GM23248 (cell line): ENCODE measurements at regions not wholly inside any gene's neighbourhood (a gene's known extent, or its start where the extent isn't known, plus 50 kb on each side); places are given as distances from the start of the nearest gene placed in this dataset.

Source experiments
- DNase-seq: peaks from one replicate; pipeline ENCODE4 v3.0.0-alpha.2; 2015
- H2AFZ ChIP-seq: fragments of 200-600 bp; sonication (generic); 2 replicates; pipeline ENCODE4 v1.6.1; 2016; ENCODE audit warnings: antibody characterized with exemption
- H3F3A ChIP-seq: fragments of 200-600 bp; sonication (generic); 2 replicates; pipeline ENCODE4 v1.6.1; 2016; ENCODE audit warnings: mild to moderate bottlenecking, antibody characterized with exemption, mixed run types; ENCODE audit not compliant: insufficient read depth
- H3K27ac ChIP-seq: fragments of 200-600 bp; sonication (generic); 2 replicates; pipeline ENCODE4 v1.5.1; 2016; ENCODE audit warnings: mild to moderate bottlenecking
- H3K27me3 ChIP-seq: fragments of 200-600 bp; sonication (generic); replicated peaks from 2 replicates; pipeline ENCODE4 v1.6.1; 2016; ENCODE audit warnings: mild to moderate bottlenecking; ENCODE audit not compliant: insufficient read depth
- H3K36me3 ChIP-seq: fragments of 200-600 bp; sonication (generic); 2 replicates; pipeline ENCODE4 v1.6.1; 2016; ENCODE audit warnings: low read depth, mild to moderate bottlenecking
- H3K4me1 ChIP-seq: fragments of 200-600 bp; sonication (generic); 2 replicates; pipeline ENCODE4 v1.6.1; 2016; ENCODE audit warnings: mild to moderate bottlenecking; ENCODE audit not compliant: insufficient read depth
- H3K4me2 ChIP-seq: fragments of 200-600 bp; sonication (generic); one replicate; pipeline ENCODE4 v1.6.1; 2016; ENCODE audit warnings: mild to moderate bottlenecking; ENCODE audit not compliant: unreplicated experiment
- H3K4me3 ChIP-seq: fragments of 200-600 bp; sonication (generic); 2 replicates; pipeline ENCODE4 v1.5.1; 2016; ENCODE audit warnings: mild to moderate bottlenecking
- H3K79me2 ChIP-seq: fragments of 200-600 bp; sonication (generic); 2 replicates; pipeline ENCODE4 v1.6.1; 2016; ENCODE audit warnings: mild to moderate bottlenecking; ENCODE audit not compliant: insufficient read depth
- H3K9ac ChIP-seq: fragments of 200-600 bp; sonication (generic); 2 replicates; pipeline ENCODE4 v1.6.1; 2016; ENCODE audit warnings: mild to moderate bottlenecking
- H3K9me2 ChIP-seq: fragments of 200-600 bp; sonication (generic); 2 replicates; pipeline ENCODE4 v1.6.1; 2016; ENCODE audit warnings: mixed run types, mild to moderate bottlenecking, moderate library complexity; ENCODE audit not compliant: insufficient read depth
- H3K9me3 ChIP-seq: fragments of 200-600 bp; sonication (generic); one replicate; pipeline ENCODE4 v1.6.1; 2017; ENCODE audit warnings: low read depth
- H4K20me1 ChIP-seq: fragments of 200-600 bp; sonication (generic); 2 replicates; pipeline ENCODE4 v1.6.0; 2016; ENCODE audit not compliant: insufficient read depth
- EZH2 ChIP-seq: fragments of 200-600 bp; sonication (generic); IDR thresholded peaks from 2 replicates; pipeline ENCODE4 v1.6.1; 2018; ENCODE audit warnings: antibody characterized with exemption, mild to moderate bottlenecking; ENCODE audit not compliant: insufficient read depth, poor library complexity, severe bottlenecking
- EZH2phosphoT487 ChIP-seq: fragments of 200-600 bp; sonication (generic); IDR thresholded peaks from 2 replicates; pipeline ENCODE4 v1.6.1; 2018; ENCODE audit warnings: antibody characterized with exemption, moderate library complexity, mild to moderate bottlenecking, low read depth; ENCODE audit not compliant: insufficient read depth
- WGBS, 2 experiments: methylation state at CpG; one replicate each; pipeline ENCODE4 v1.1.6; 2015 to 2017; ENCODE audit warnings: low lambda C conversion rate in 2 of 2, low coverage in 1 of 2; ENCODE audit errors: missing lambda C conversion rate in 2 of 2; 5-methylcytosine and 5-hydroxymethylcytosine counted together
- in situ Hi-C: fragments of 300-500 bp; cut with MboI; formaldehyde crosslinking; loops from 2 replicates; pipeline ENCODE4 v1.15.0; 2020

DNA sequence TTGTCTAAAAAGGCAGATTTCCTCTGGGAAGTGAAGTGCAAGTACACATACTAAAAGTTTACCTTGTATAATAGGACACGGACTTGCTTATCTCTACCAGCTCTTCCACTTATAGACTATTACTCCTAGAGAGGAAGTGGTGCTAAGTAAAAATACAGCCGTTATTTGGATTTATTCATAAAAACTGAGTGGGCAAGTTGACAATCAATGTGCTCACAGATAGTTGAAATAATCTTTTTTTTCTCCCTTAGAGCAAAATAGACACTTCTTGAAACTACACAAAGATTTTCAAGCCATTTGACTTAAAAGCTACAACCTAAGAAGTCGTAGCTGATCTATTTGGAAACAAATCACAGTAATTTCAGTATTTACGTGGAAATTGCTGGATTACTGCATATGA is 2584.7 kb upstream of the PCDH20 start:
- H4K20me1 ChIP-seq, result no peaks in the 10 kb centered on the region
- H3F3A ChIP-seq, result no peaks in the 10 kb centered on the region
- 22 to 26% methylated on average over 4 of the region's 4 CpGs for WGBS, 2 experiments
- no peaks in the 10 kb centered on the region for H3K9me3 ChIP-seq
- no peak for DNase-seq
- TF ChIP-seq EZH2, result no peak
- no peak for TF ChIP-seq EZH2phosphoT487
- no peaks in the 10 kb centered on the region for H3K9me2 ChIP-seq
- no peak overlapping the region for H3K4me3 ChIP-seq
- in situ Hi-C loops, result no loop called here
- no peaks in the 10 kb centered on the region for H3K36me3 ChIP-seq
- no peaks in the 10 kb centered on the region for H3K27me3 ChIP-seq
- no peak overlapping the region for H3K27ac ChIP-seq
- no peak overlapping the region for H3K9ac ChIP-seq
- no peaks in the 10 kb centered on the region for H3K79me2 ChIP-seq
- no peaks in the 10 kb centered on the region for H3K4me1 ChIP-seq
- H3K4me2 ChIP-seq, result no peak overlapping the region
- no peak overlapping the region for H2AFZ ChIP-seq

DNA sequence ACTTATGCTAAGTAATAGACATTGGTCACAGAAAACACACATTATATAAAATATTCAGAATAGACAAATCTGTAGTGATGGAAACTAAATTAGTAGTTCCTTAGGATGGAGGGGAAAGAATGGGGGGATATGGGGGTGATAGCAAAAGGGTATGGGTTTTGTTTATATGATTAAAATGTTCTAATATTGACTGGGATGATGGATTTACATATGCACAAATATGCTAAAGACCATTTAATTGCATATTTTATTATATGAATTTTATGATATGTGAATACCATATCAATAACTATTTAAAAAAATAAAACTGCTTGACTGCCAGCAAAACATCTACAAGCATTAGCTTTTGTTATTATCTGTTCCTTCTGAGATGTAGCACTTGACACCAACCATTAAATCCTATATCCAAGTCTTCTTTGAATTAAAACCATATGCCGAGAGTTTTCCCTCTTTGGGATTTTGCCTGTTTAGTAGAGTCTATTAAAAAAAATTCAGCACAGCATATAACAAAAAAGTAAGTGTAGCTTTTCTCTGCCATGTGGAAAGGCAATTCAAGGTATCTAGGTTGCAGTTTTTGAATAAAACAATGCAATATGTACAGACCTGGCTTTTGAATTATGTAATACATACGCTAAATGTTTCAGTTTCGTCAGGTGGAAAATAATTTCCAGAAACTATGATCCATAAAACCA is 2584.1 kb upstream of the PCDH20 start:
- H2AFZ ChIP-seq, result no peak overlapping the region

DNA sequence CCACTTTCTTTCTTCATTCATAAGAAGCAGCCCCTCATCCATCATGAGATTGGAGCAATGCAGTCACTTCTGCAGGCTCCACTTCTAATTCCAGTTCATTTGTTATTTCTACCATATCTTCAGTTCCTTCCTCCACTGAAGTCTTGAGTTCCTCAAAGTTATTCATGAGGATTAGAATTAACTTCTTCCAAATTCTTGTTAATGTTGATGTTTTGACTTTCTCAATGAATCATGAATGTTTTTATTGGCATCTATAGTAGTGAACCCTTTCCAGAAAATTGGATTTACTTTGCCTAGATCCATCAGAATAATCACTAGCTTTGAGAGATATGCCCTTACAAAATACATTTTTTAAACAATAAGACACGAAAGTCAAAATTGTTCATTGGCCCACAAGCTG is 2567.7 kb upstream of the PCDH20 start:
- no peak for DNase-seq
- WGBS, 2 experiments, result 8 to 12% methylated on average over 1 of the region's 1 CpG

More for the DNA sequence above, 2584.1 kb upstream of the PCDH20 start:
- 40 to 49% methylated on average over 3 of the region's 3 CpGs for WGBS, 2 experiments
- DNase-seq, result no peak
- Histone ChIP-seq H3K36me3 (no peaks in the 10 kb centered on the region), H3K9me3 (no peaks in the 10 kb centered on the region), H3K4me2 (no peak overlapping the region), H3K27ac (no peak overlapping the region), H3K9me2 (no peaks in the 10 kb centered on the region), H3K4me3 (no peak overlapping the region), H3K79me2 (no peaks in the 10 kb centered on the region), H3K4me1 (no peaks in the 10 kb centered on the region), H3K9ac (no peak overlapping the region), H4K20me1 (no peaks in the 10 kb centered on the region), H3F3A (no peaks in the 10 kb centered on the region), H3K27me3 (no peaks in the 10 kb centered on the region)
- no peak for TF ChIP-seq EZH2phosphoT487
- TF ChIP-seq EZH2, result no peak
- in situ Hi-C loops, result no loop called here

DNA sequence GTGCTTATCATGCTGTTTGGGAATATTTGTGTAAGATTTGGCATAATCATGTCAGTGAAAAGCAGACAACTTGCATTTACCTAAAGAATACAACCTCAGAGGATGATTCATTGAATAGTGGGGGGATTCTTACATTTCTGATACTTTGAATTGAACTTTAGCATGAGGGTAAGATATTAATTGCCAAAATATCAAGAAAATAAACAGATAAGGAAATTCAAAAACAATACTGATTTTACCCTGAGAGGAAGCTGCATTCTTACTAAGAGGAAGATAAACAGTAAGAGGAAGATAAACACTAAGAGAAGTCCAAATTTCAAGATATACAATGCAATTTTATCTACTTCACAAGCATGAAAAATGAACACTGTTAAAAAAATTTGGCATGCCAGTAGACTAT is 2564.3 kb upstream of the PCDH20 start:
- H3K27me3 ChIP-seq, result no peaks in the 10 kb centered on the region
- H2AFZ ChIP-seq, result no peak overlapping the region

More for the DNA sequence above, 2567.7 kb upstream of the PCDH20 start:
- H3K79me2 ChIP-seq, result no peaks in the 10 kb centered on the region
- in situ Hi-C loops, result no loop called here
- no peak overlapping the region for H3K27ac ChIP-seq
- no peaks in the 10 kb centered on the region for H3K27me3 ChIP-seq
- H2AFZ ChIP-seq, result no peak overlapping the region
- H4K20me1 ChIP-seq, result no peaks in the 10 kb centered on the region
- H3K36me3 ChIP-seq, result no peaks in the 10 kb centered on the region
- no peaks in the 10 kb centered on the region for H3K4me1 ChIP-seq
- H3K9ac ChIP-seq, result no peak overlapping the region
- H3K4me2 ChIP-seq, result no peak overlapping the region
- peaks cover 3% of the 10 kb centered on the region for H3K9me3 ChIP-seq
- no peaks in the 10 kb centered on the region for H3F3A ChIP-seq
- H3K9me2 ChIP-seq, result no peaks in the 10 kb centered on the region
- H3K4me3 ChIP-seq, result no peak overlapping the region
- TF ChIP-seq EZH2phosphoT487 (no peak), EZH2 (no peak)

DNA sequence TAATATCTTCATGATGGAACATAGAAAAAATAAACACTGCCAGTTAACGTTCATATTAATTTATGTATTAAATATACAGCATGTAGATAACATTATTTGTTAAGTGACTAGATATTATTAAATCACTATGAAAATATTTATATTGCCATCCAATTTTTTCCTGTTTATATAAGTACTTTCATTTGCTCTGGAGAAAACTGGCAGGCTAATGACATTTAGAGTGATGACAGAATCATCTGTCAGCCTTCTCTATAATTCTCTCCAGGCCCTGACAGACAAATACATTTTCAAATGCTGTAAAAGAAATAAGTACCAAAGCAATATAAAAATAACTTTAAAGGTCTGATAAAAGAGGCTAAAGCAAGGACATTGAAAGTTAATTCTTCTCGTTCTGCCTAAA is 2556.7 kb upstream of the PCDH20 start:
- H3K4me2 ChIP-seq, result no peak overlapping the region
- H3K36me3 ChIP-seq, result no peaks in the 10 kb centered on the region
- H3K4me1 ChIP-seq, result no peaks in the 10 kb centered on the region
- in situ Hi-C loops, result no loop called here
- no peaks in the 10 kb centered on the region for H3K9me2 ChIP-seq
- H3K9me3 ChIP-seq, result no peaks in the 10 kb centered on the region
- H3K4me3 ChIP-seq, result no peak overlapping the region
- WGBS, 2 experiments, result 8 to 16% methylated on average over 2 of the region's 2 CpGs
- no peaks in the 10 kb centered on the region for H3K79me2 ChIP-seq
- DNase-seq, result no peak
- no peaks in the 10 kb centered on the region for H3K27me3 ChIP-seq
- no peak overlapping the region for H3K27ac ChIP-seq
- H3F3A ChIP-seq, result no peaks in the 10 kb centered on the region
- no peak overlapping the region for H2AFZ ChIP-seq
- no peak overlapping the region for H3K9ac ChIP-seq
- no peaks in the 10 kb centered on the region for H4K20me1 ChIP-seq
- no peak for TF ChIP-seq EZH2
- no peak for TF ChIP-seq EZH2phosphoT487

More for the DNA sequence above, 2564.3 kb upstream of the PCDH20 start:
- peaks cover 3% of the 10 kb centered on the region for H3K9me3 ChIP-seq
- H4K20me1 ChIP-seq, result no peaks in the 10 kb centered on the region
- no peak for DNase-seq
- no peaks in the 10 kb centered on the region for H3K79me2 ChIP-seq
- in situ Hi-C loops, result no loop called here
- no peak overlapping the region for H3K4me3 ChIP-seq
- no peaks in the 10 kb centered on the region for H3K9me2 ChIP-seq
- H3K9ac ChIP-seq, result no peak overlapping the region
- no peaks in the 10 kb centered on the region for H3K4me1 ChIP-seq
- H3K27ac ChIP-seq, result no peak overlapping the region
- no peak overlapping the region for H3K4me2 ChIP-seq
- H3K36me3 ChIP-seq, result no peaks in the 10 kb centered on the region
- H3F3A ChIP-seq, result no peaks in the 10 kb centered on the region
- TF ChIP-seq EZH2, result no peak
- TF ChIP-seq EZH2phosphoT487, result no peak
